ENCODE measurements at regions not wholly inside any gene's neighbourhood (a gene's known extent, or its start where the extent isn't known, plus 50 kb on each side); places are given as distances from the start of the nearest gene placed in this dataset.

DNA sequence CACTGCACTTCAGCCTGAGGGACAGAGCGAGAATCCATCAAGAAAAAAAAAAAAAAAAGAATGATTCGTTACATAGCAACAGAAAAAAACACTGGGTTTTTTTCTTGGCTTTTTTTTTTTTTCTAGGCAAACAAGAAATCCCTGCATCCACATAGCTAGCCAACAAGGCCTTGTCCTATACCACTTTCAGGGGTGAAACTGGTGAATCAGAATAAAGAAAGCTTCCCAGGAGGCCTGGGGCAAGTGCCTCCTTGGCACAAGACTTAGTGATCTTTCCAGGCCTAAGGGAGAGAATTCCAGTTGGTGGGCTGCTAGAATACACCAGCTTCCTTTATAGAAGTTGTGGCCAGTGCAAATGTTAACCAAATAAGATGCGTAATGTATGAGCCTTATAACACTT, 90.0 kb downstream of the VCPKMT start:
- TF ChIP-seq, protein P1, sequence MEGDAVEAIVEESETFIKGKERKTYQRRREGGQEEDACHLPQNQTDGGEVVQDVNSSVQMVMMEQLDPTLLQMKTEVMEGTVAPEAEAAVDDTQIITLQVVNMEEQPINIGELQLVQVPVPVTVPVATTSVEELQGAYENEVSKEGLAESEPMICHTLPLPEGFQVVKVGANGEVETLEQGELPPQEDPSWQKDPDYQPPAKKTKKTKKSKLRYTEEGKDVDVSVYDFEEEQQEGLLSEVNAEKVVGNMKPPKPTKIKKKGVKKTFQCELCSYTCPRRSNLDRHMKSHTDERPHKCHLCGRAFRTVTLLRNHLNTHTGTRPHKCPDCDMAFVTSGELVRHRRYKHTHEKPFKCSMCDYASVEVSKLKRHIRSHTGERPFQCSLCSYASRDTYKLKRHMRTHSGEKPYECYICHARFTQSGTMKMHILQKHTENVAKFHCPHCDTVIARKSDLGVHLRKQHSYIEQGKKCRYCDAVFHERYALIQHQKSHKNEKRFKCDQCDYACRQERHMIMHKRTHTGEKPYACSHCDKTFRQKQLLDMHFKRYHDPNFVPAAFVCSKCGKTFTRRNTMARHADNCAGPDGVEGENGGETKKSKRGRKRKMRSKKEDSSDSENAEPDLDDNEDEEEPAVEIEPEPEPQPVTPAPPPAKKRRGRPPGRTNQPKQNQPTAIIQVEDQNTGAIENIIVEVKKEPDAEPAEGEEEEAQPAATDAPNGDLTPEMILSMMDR (IDR thresholded peaks at IDR 0.05 in 4 of 5, conservative IDR thresholded peaks at IDR 0.05 in 1 of 5): no peak
- TF ChIP-seq POLR2A (IDR thresholded peaks at IDR 0.05): no peak

Measured in gastrocnemius medialis (tissue), 4 donors.